ENCODE measurements at regions not wholly inside any gene's neighbourhood (a gene's known extent, or its start where the extent isn't known, plus 50 kb on each side); places are given as distances from the start of the nearest gene placed in this dataset.
"Not testable (repeated sequence)": the region's sequence is repeated elsewhere in the genome, so short reads cannot be mapped to it uniquely, and the experiment has no call there.

DNA sequence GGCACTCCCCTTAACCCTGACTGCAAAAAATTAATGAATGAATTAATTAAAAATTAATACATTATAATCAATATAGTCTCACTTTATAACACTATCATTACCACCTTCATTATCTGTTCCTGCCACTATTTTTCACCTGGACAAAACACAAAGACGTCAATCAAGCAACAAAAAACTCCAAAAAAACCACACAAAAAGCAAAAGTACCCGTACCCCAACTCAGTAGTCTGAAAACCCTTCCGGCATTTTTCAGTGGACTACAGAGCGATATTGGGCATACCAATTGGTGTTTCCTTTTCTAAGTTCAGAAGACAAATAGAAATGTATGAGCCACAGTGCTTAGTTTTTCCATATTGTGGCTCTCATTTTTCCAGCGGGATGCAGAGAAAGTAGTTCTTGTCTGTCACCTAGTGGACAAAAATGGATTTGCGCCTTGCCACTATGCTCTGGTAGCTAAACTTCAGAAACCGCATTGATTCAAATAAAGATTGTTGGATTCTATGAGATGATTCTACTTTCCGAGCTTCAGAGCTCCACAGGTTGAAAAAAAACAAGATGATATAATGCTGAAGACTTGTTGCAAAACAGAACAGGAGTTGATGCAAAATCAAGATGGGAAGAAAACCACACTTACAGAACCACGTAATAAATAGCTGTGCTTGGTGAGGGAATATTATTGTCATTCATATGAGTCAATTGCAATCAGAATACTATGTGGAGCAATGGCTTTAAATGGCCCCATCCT is 50.6 kb upstream of the ITGB1 start:
- peaks cover 9 to 10% of the 10 kb centered on the region in 2 experiments for H3K4me1 ChIP-seq (ENCODE audit: control insufficient read depth in 1 of 2, insufficient read depth in 1 of 2, low read depth in 1 of 2, low read length in 1 of 2)
- no peak overlapping the region for H3K27ac ChIP-seq

GRCh38 chr10:33007731-33008381 is 49.8 kb upstream of the ITGB1 start:
- Histone ChIP-seq H3K27me3 (peaks cover 43% of the 10 kb centered on the region), H3K4me1 (ENCODE audit: control insufficient read depth in 1 of 2, insufficient read depth in 1 of 2, low read depth in 1 of 2, low read length in 1 of 2) (peaks cover 9 to 10% of the 10 kb centered on the region in 2 experiments)
- not testable (repeated sequence) for H3K36me3 ChIP-seq; H3K27ac ChIP-seq; H3K9me3 ChIP-seq; H3K4me3 ChIP-seq (ENCODE audit: low read depth in 1 of 2, low read length in 1 of 2)

More for the DNA sequence above, 50.6 kb upstream of the ITGB1 start:
- Histone ChIP-seq H3K9me3 (no peaks in the 10 kb centered on the region), H3K36me3 (no peaks in the 10 kb centered on the region), H3K4me3 (ENCODE audit: low read depth in 1 of 2, low read length in 1 of 2) (no peak overlapping the region), H3K27me3 (peaks cover 43% of the 10 kb centered on the region)
- TF ChIP-seq, protein P1, sequence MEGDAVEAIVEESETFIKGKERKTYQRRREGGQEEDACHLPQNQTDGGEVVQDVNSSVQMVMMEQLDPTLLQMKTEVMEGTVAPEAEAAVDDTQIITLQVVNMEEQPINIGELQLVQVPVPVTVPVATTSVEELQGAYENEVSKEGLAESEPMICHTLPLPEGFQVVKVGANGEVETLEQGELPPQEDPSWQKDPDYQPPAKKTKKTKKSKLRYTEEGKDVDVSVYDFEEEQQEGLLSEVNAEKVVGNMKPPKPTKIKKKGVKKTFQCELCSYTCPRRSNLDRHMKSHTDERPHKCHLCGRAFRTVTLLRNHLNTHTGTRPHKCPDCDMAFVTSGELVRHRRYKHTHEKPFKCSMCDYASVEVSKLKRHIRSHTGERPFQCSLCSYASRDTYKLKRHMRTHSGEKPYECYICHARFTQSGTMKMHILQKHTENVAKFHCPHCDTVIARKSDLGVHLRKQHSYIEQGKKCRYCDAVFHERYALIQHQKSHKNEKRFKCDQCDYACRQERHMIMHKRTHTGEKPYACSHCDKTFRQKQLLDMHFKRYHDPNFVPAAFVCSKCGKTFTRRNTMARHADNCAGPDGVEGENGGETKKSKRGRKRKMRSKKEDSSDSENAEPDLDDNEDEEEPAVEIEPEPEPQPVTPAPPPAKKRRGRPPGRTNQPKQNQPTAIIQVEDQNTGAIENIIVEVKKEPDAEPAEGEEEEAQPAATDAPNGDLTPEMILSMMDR (IDR thresholded peaks at IDR 0.05) = peak; percentile 33
